IMR-90 (cell line): ENCODE measurements at regions not wholly inside any gene's neighbourhood (a gene's known extent, or its start where the extent isn't known, plus 50 kb on each side); places are given as distances from the start of the nearest gene placed in this dataset.

ENCODE experiments used
- CEBPB ChIP-seq: IDR thresholded peaks from 2 replicates; pipeline ENCODE4 v1.6.1; 2012; ENCODE audit warnings: low read depth, low read length, improper control_type of control experiment
- CTCF ChIP-seq: conservative IDR thresholded peaks from 2 replicates; pipeline ENCODE4 v1.5.1; 2012; ENCODE audit warnings: mild to moderate bottlenecking, low read depth, low read length, improper control_type of control experiment
- ELK1 ChIP-seq: fragments of 150-350 bp; IDR thresholded peaks from 2 replicates; pipeline ENCODE4 v1.6.1; 2016; ENCODE audit warnings: low read depth, mild to moderate bottlenecking, low read length, moderate library complexity, borderline replicate concordance
- POLR2A ChIP-seq: IDR thresholded peaks from 2 replicates; pipeline ENCODE4 v1.6.1; 2012; ENCODE audit warnings: mild to moderate bottlenecking, low read depth, low read length
- RAD21 ChIP-seq: IDR thresholded peaks from 2 replicates; pipeline ENCODE4 v1.6.1; 2012; ENCODE audit warnings: low read length, improper control_type of control experiment
- RFX5 ChIP-seq: IDR thresholded peaks from 2 replicates; pipeline ENCODE4 v1.8.0; 2012; ENCODE audit warnings: low read depth, mild to moderate bottlenecking, low read length, moderate library complexity
- SMC3 ChIP-seq: fragments of 150-350 bp; IDR thresholded peaks from 2 replicates; pipeline ENCODE4 v1.6.1; 2016; ENCODE audit warnings: low read depth, mild to moderate bottlenecking, antibody characterized with exemption, low read length, moderate library complexity

GRCh38 chr5:8840237-8840636 is 705.6 kb downstream of the SEMA5A start:
- TF ChIP-seq CTCF: no peak
- no peak for TF ChIP-seq RAD21
- no peak for TF ChIP-seq SMC3
- TF ChIP-seq RFX5: no peak
- no peak for TF ChIP-seq CEBPB
- TF ChIP-seq POLR2A: no peak
- TF ChIP-seq ELK1: no peak
